GM12872 (cell line): ENCODE measurements at regions not wholly inside any gene's neighbourhood (a gene's known extent, or its start where the extent isn't known, plus 50 kb on each side); places are given as distances from the start of the nearest gene placed in this dataset.

Experiments used
- CTCF ChIP-seq: IDR thresholded peaks from 3 replicates; pipeline ENCODE4 v1.5.1; 2011; ENCODE audit warnings: low read depth, mild to moderate bottlenecking, low read length, moderate library complexity; ENCODE audit not compliant: insufficient read depth

GRCh38 chr11:120025606-120026335 is 112.1 kb downstream of the TRIM29 start:
- TF ChIP-seq CTCF: no peak

GRCh38 chr11:120024586-120024985 is 113.3 kb downstream of the TRIM29 start:
- no peak for TF ChIP-seq CTCF

- TF ChIP-seq CTCF: no peak
Observed at GRCh38 chr11:120024046-120024445, 113.9 kb downstream of the TRIM29 start.

- no peak for TF ChIP-seq CTCF
Observed at GRCh38 chr11:120023551-120023950, 114.4 kb downstream of the TRIM29 start.

GRCh38 chr11:120023120-120023519 is 114.8 kb downstream of the TRIM29 start:
- no peak for TF ChIP-seq CTCF

- TF ChIP-seq CTCF: no peak
Observed at GRCh38 chr11:120022617-120023016, 115.3 kb downstream of the TRIM29 start.

- no peak for TF ChIP-seq CTCF
Observed at GRCh38 chr11:120021978-120022377, 115.9 kb downstream of the TRIM29 start.
